HepG2 (cell line): ENCODE measurements at regions not wholly inside any gene's neighbourhood (a gene's known extent, or its start where the extent isn't known, plus 50 kb on each side); places are given as distances from the start of the nearest gene placed in this dataset.

Experiments used
- ATAC-seq: fragments of 200-7000 bp; cut with Tn5 transposase; 3 replicates; pipeline ENCODE4 v1.9.1; 2020; ENCODE audit warnings: mild to moderate bottlenecking, moderate library complexity
- BruUV-seq: library from RNA; stranded (reverse); fragments of 400-500 nt; replicated peaks from 2 replicates; lab custom pipeline; 2021; lab: Mats Ljungman, UMichigan
- CTCF ChIA-PET: fragments of 300-600 bp; formaldehyde crosslinking; extraction: SDS; loops from one replicate; lab custom pipeline; 2021; ENCODE audit warnings: low total read pairs, inconsistent platforms, low intra/inter-chr PET ratio; lab: Yijun Ruan, JAX
- POLR2A ChIA-PET: fragments of 350-600 bp; sonication (Branson Sonifier 250); formaldehyde crosslinking; loops from one replicate; lab custom pipeline; 2020; ENCODE audit warnings: antibody characterized with exemption, inconsistent platforms; lab: Yijun Ruan, JAX
- DNase-seq: peaks from one replicate; pipeline ENCODE4 v3.0.0-alpha.2; 2015; ENCODE audit warnings: low spot score
- FAIRE-seq: peaks from 3 replicates; lab custom pipeline; 2011; peaks lifted over from hg19 to GRCh38; lab: Jason Lieb, UNC
- H2AFZ ChIP-seq: one replicate; pipeline ENCODE4 v1.6.1; 2011; ENCODE audit warnings: low read length, inconsistent platforms
- H3K27ac ChIP-seq: fragments of 300-600 bp; 3 replicates; pipeline ENCODE4 v1.8.0; 2011; ENCODE audit warnings: mixed run types, mild to moderate bottlenecking, mixed read lengths, low read length, inconsistent platforms; ENCODE audit not compliant: insufficient read depth; ENCODE audit errors: extremely low read length
- H3K27me3 ChIP-seq, 2 experiments: fragments of 200-600 bp in 1 of 2; 2 replicates in 1 of 2; 3 replicates in 1 of 2; pipeline versions ENCODE4 v1.6.0 to v1.8.0; 2011; ENCODE audit warnings: low read length in 2 of 2, mild to moderate bottlenecking in 2 of 2, moderate library complexity in 2 of 2, inconsistent platforms in 1 of 2; ENCODE audit not compliant: insufficient read depth in 2 of 2, control insufficient read depth in 1 of 2
- H3K36me3 ChIP-seq, 2 experiments: fragments of 200-600 bp in 1 of 2; replicated peaks in 1 of 2; 2 replicates in 1 of 2; 3 replicates in 1 of 2; pipeline versions ENCODE4 v1.5.1 to v1.8.0; 2011; ENCODE audit warnings: low read length in 2 of 2, inconsistent platforms in 1 of 2; ENCODE audit not compliant: insufficient read depth in 2 of 2, control insufficient read depth in 1 of 2
- H3K4me1 ChIP-seq: 2 replicates; pipeline ENCODE4 v1.5.1; 2012; ENCODE audit warnings: low read length, inconsistent platforms; ENCODE audit not compliant: insufficient read depth
- H3K4me2 ChIP-seq: 2 replicates; pipeline ENCODE4 v1.6.0; 2011; ENCODE audit warnings: low read depth, low read length, inconsistent platforms
- H3K4me3 ChIP-seq, 3 experiments: fragments of 200-600 bp in 1 of 3; sonication (generic), shearing (Covaris generic) in 1 of 3; replicated peaks in 1 of 3; 2 replicates each; pipeline ENCODE4 v1.5.1; 2011 to 2016; ENCODE audit warnings: low read length in 3 of 3, inconsistent platforms in 2 of 3, low read depth in 2 of 3, mild to moderate bottlenecking in 2 of 3, control low read depth in 1 of 3, mixed read lengths in 1 of 3; ENCODE audit not compliant: insufficient read depth in 1 of 3
- H3K79me2 ChIP-seq: one replicate; pipeline ENCODE4 v1.6.1; 2011; ENCODE audit warnings: low read length, inconsistent platforms; ENCODE audit not compliant: insufficient read depth
- H3K9ac ChIP-seq: 2 replicates; pipeline ENCODE4 v1.6.0; 2011; ENCODE audit warnings: mild to moderate bottlenecking, low read depth, low read length, inconsistent platforms; ENCODE audit not compliant: insufficient read depth
- H3K9me3 ChIP-seq: 2 replicates; pipeline ENCODE4 v1.5.1; 2012; ENCODE audit warnings: mild to moderate bottlenecking, low read length
- H4K20me1 ChIP-seq: 2 replicates; pipeline ENCODE4 v1.6.0; 2011; ENCODE audit warnings: inconsistent platforms, mild to moderate bottlenecking, low read length, moderate library complexity; ENCODE audit not compliant: insufficient read depth
- EZH2 ChIP-seq: conservative IDR thresholded peaks from 2 replicates; pipeline ENCODE4 v1.6.1; 2012; ENCODE audit warnings: mild to moderate bottlenecking, low read depth, low read length, moderate library complexity
- NAIF1 ChIP-seq: sonication (generic); formaldehyde crosslinking; IDR thresholded peaks from 2 replicates; pipeline ENCODE4 v1.5.0; 2020; ENCODE audit warnings: mild to moderate bottlenecking, missing genetic modification reagents, borderline replicate concordance
- PAWR ChIP-seq: sonication (generic); formaldehyde crosslinking; IDR thresholded peaks from 2 replicates; pipeline ENCODE4 v1.4.0; 2020; ENCODE audit warnings: missing genetic modification reagents, mild to moderate bottlenecking, borderline replicate concordance
- PRPF4 ChIP-seq: fragments of 200-400 bp; formaldehyde crosslinking; IDR thresholded peaks from 2 replicates; pipeline ENCODE4 v1.6.1; 2016; ENCODE audit warnings: low read length, low read depth; ENCODE audit not compliant: poor library complexity, severe bottlenecking
- ZFP37 ChIP-seq: sonication (generic); formaldehyde crosslinking; IDR thresholded peaks from 2 replicates; pipeline ENCODE4 v1.4.0; 2020; ENCODE audit warnings: missing genetic modification reagents, borderline replicate concordance
- ZNF160 ChIP-seq: sonication (generic); formaldehyde crosslinking; IDR thresholded peaks from 2 replicates; pipeline ENCODE4 v1.8.0; 2022; ENCODE audit warnings: mild to moderate bottlenecking, inconsistent platforms, missing genetic modification reagents
- ZNF496 ChIP-seq: sonication (generic); formaldehyde crosslinking; IDR thresholded peaks from 2 replicates; pipeline ENCODE4 v1.8.1; 2023; ENCODE audit warnings: mild to moderate bottlenecking, moderate library complexity, missing genetic modification reagents; ENCODE audit not compliant: insufficient replicate concordance
- ZNF567 ChIP-seq: sonication (generic); formaldehyde crosslinking; IDR thresholded peaks from 2 replicates; pipeline ENCODE4 v1.8.1; 2023; ENCODE audit warnings: mild to moderate bottlenecking, missing genetic modification reagents, borderline replicate concordance
- ZNF619 ChIP-seq: sonication (generic); formaldehyde crosslinking; IDR thresholded peaks from 2 replicates; pipeline ENCODE4 v1.4.0; 2020; ENCODE audit warnings: mild to moderate bottlenecking, missing genetic modification reagents
- WGBS: methylation state at CpG from one replicate; pipeline ENCODE4 v1.1.6; 2017; ENCODE audit warnings: low lambda C conversion rate; 5-methylcytosine and 5-hydroxymethylcytosine counted together
- in situ Hi-C: cut with HindIII; loops from 2 replicates; pipeline ENCODE4 v1.10.0; 2017; ENCODE audit warnings: low pct_unique_long_range_greater_than_20kb; ENCODE audit not compliant: extremely low pct_ligation_motif_present
- intact Hi-C: fragments of 100-400 bp; cut with micrococcal nuclease; formaldehyde crosslinking; loops from one replicate; pipeline ENCODE4 v1.10.0; 2022; ENCODE audit not compliant: unreplicated experiment

- DNase-seq (no peak), ATAC-seq (no peak)
- in situ Hi-C loops: no loop called here
- Histone ChIP-seq H3K79me2 (no peaks in the 10 kb centered on the region), H2AFZ (no peak overlapping the region), H3K27ac (no peak overlapping the region), H3K27me3 (no peaks in the 10 kb centered on the region), H3K4me3 (no peak overlapping the region), H3K4me1 (no peaks in the 10 kb centered on the region), H3K9ac (no peak overlapping the region)
- no TSS peak for BruUV-seq
- POLR2A ChIA-PET: no interaction called here
- intact Hi-C loops: no loop called here
- TF ChIP-seq ZNF496: no peak
- no peak for TF ChIP-seq PRPF4
- TF ChIP-seq ZNF619: no peak
- TF ChIP-seq NAIF1 (CRISPR knock-in tag): no peak
- no peak for TF ChIP-seq ZFP37
- TF ChIP-seq PAWR (CRISPR knock-in tag): no peak
- TF ChIP-seq, all 625 proteins: peak for 0
- no peak overlapping the region for H3K4me2 ChIP-seq
- no peaks in the 10 kb centered on the region for H3K36me3 ChIP-seq
- no peaks in the 10 kb centered on the region for H3K9me3 ChIP-seq
- H4K20me1 ChIP-seq: no peaks in the 10 kb centered on the region
- CTCF ChIA-PET: no interaction called here
- 3% methylated on average over 6 of the region's 6 CpGs for WGBS
- FAIRE-seq: no peak
Observed at GRCh38 chr5:54837981-54838380, 147.4 kb downstream of the ESM1 start.

GRCh38 chr5:54837093-54837492 lies 148.3 kb downstream of the ESM1 start:
- WGBS: 46% methylated on average over 7 of the region's 7 CpGs
- H2AFZ ChIP-seq: no peak overlapping the region

More at GRCh38 chr5:54837093-54837492, 148.3 kb downstream of the ESM1 start:
- ChIA-PET CTCF (no interaction called here), POLR2A (no interaction called here)
- Histone ChIP-seq H3K79me2 (no peaks in the 10 kb centered on the region), H3K4me3 (no peak overlapping the region), H3K9me3 (no peaks in the 10 kb centered on the region), H3K27me3 (no peaks in the 10 kb centered on the region), H3K4me2 (no peak overlapping the region), H4K20me1 (no peaks in the 10 kb centered on the region), H3K36me3 (no peaks in the 10 kb centered on the region), H3K9ac (no peak overlapping the region), H3K27ac (no peak overlapping the region), H3K4me1 (no peaks in the 10 kb centered on the region)
- intact Hi-C loops (no loop called here), in situ Hi-C loops (no loop called here)
- TF ChIP-seq ZNF160 (CRISPR knock-in tag) (no peak), ZNF567 (CRISPR knock-in tag) (no peak), EZH2 (no peak)
- BruUV-seq: no TSS peak
- FAIRE-seq (no peak), DNase-seq (no peak), ATAC-seq (no peak)
